GM18511 (cell line): ENCODE measurements at regions not wholly inside any gene's neighbourhood (a gene's known extent, or its start where the extent isn't known, plus 50 kb on each side); places are given as distances from the start of the nearest gene placed in this dataset.
"Not testable (repeated sequence)": the region's sequence is repeated elsewhere in the genome, so short reads cannot be mapped to it uniquely, and the experiment has no call there.

ENCODE experiments used
- ATAC-seq: cut with Tn5 transposase; IDR thresholded peaks from one replicate; pipeline ENCODE4 v1.9.1; 2021; ENCODE audit warnings: mild to moderate bottlenecking, moderate library complexity; ENCODE audit not compliant: unreplicated experiment

- ATAC-seq, result not testable (repeated sequence)
These were observed 61.1 kb downstream of the DEFB131A start for GRCh38 chr4:9505341-9505740.

- not testable (repeated sequence) for ATAC-seq
These were observed 62.5 kb downstream of the DEFB131A start for GRCh38 chr4:9506672-9507071.

- not testable (repeated sequence) for ATAC-seq
These were observed 68.7 kb downstream of the DEFB131A start for GRCh38 chr4:9512941-9513340.

GRCh38 chr4:9519631-9520030 lies 75.4 kb downstream of the DEFB131A start:
- ATAC-seq, result not testable (repeated sequence)

GRCh38 chr4:9522903-9523302 lies 78.7 kb downstream of the DEFB131A start:
- ATAC-seq, result not testable (repeated sequence)

- ATAC-seq, result not testable (repeated sequence)
These were observed 80.2 kb downstream of the DEFB131A start for GRCh38 chr4:9524406-9524805.

- ATAC-seq, result not testable (repeated sequence)
These were observed 88.1 kb downstream of the DEFB131A start for GRCh38 chr4:9532134-9532862.

GRCh38 chr4:9532863-9533192 lies 88.6 kb downstream of the DEFB131A start:
- not testable (repeated sequence) for ATAC-seq

GRCh38 chr4:9537101-9537500 lies 92.9 kb downstream of the DEFB131A start:
- ATAC-seq, result not testable (repeated sequence)

- ATAC-seq, result not testable (repeated sequence)
These were observed 95.8 kb downstream of the DEFB131A start for GRCh38 chr4:9539939-9540520.

GRCh38 chr4:9541388-9541915 lies 97.2 kb downstream of the DEFB131A start:
- ATAC-seq, result not testable (repeated sequence)

GRCh38 chr4:9544851-9545250 lies 100.6 kb downstream of the DEFB131A start:
- not testable (repeated sequence) for ATAC-seq

GRCh38 chr4:9547470-9547869 lies 103.3 kb downstream of the DEFB131A start:
- ATAC-seq, result not testable (repeated sequence)

GRCh38 chr4:9556076-9556475 lies 111.9 kb downstream of the DEFB131A start:
- ATAC-seq, result not testable (repeated sequence)

GRCh38 chr4:9577869-9578268 lies 133.7 kb downstream of the DEFB131A start:
- ATAC-seq, result not testable (repeated sequence)

GRCh38 chr4:9582880-9583279 lies 138.7 kb downstream of the DEFB131A start:
- ATAC-seq, result not testable (repeated sequence)

- no peak for ATAC-seq
These were observed 147.8 kb downstream of the DEFB131A start for GRCh38 chr4:9592010-9592409.

- ATAC-seq, result no peak
These were observed 150.7 kb downstream of the DEFB131A start for GRCh38 chr4:9594948-9595347.

- ATAC-seq, result not testable (repeated sequence)
These were observed 151.3 kb downstream of the DEFB131A start for GRCh38 chr4:9595531-9595930.

GRCh38 chr4:9599266-9599665 lies 155.1 kb downstream of the DEFB131A start:
- ATAC-seq, result no peak

- no peak for ATAC-seq
These were observed 156.0 kb downstream of the DEFB131A start for GRCh38 chr4:9600246-9600645.

GRCh38 chr4:9602389-9602914 lies 158.2 kb downstream of the DEFB131A start:
- ATAC-seq, result no peak
